Stimulated activated CD4-positive, alpha-beta T cell treated with anti-CD3 and anti-CD28 coated beads, Interleukin-2, amount 100 ng/mL, for 24 hours (primary cell): ENCODE measurements at regions not wholly inside any gene's neighbourhood (a gene's known extent, or its start where the extent isn't known, plus 50 kb on each side); places are given as distances from the start of the nearest gene placed in this dataset.
"Not testable (repeated sequence)": the region's sequence is repeated elsewhere in the genome, so short reads cannot be mapped to it uniquely, and the experiment has no call there.

Source experiments
- DNase-seq, 2 donors: peaks; one replicate each; pipeline ENCODE4 v3.0.0-alpha.2; 2020

GRCh38 chr6:86456821-86457220 lies 480.5 kb upstream of the HTR1E start:
- no peak for DNase-seq

- no peak for DNase-seq
Observed at GRCh38 chr6:86453232-86453631, 484.1 kb upstream of the HTR1E start.

DNA sequence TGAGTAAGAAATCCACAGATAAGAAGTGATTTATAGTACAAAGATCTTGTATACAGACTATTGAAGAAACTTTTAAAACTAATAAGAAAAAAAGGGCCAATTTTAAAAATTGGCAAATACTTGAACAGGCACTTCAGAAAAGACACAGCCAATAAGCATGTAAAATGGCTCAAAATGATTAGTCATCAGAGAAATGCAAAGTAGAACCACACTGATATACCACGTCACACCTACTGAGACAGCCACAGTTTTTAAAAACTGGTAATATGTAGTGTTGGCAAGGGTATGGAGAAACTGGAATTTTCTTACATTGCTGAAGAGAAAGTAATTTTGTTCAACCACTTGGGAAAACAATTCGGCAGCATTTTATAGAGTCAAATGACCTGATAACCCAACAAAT lies 488.9 kb upstream of the HTR1E start:
- no peak for DNase-seq

GRCh38 chr6:86440608-86441007 lies 496.7 kb upstream of the HTR1E start:
- no peak for DNase-seq

GRCh38 chr6:86423571-86423970 lies 513.8 kb upstream of the HTR1E start:
- no peak for DNase-seq

GRCh38 chr6:86412057-86412456 lies 525.3 kb upstream of the HTR1E start:
- DNase-seq: no peak

DNA sequence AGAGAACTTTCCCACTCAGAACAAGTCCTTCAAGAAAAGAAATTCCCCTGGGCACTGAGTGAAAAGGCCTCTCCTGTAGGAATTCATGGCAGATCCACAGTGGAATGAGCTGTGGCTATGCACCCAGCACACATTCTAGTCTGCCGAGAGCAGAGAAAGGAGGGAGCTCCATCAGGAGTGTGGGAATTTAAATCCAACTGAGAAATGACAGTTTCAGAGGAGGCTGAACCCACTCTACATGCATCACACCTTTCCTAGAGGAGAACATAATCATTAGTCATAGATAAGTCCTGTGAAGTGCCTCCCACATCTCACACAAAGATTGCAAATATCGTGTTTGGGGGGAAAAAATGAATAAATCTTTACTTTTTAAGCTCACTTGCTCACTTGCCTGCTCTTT lies 530.2 kb upstream of the HTR1E start:
- DNase-seq: no peak

DNA sequence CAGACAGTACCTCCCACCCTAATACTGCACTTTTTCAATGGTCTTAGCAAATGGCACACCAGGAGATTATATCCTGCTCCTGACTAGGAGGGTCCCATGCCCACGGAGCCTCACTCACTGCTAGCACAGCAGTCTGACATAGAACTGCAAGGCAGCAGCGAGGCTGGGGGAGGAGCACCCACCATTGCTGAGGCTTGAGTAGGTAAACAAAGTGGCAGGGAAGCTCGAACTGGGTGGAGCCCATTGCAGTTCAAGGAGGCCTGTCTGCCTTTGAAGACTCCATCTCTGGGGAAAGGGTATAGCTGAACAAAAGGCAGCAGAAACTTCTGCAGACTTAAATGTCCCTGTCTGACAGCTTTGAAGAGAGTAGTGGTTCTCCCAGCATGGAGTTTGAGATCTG lies 544.5 kb upstream of the HTR1E start:
- not testable (repeated sequence) for DNase-seq

GRCh38 chr6:86380571-86381125 lies 556.7 kb upstream of the HTR1E start:
- DNase-seq: no peak

- no peak for DNase-seq
Observed at GRCh38 chr6:86357877-86358276, 579.5 kb upstream of the HTR1E start.

DNA sequence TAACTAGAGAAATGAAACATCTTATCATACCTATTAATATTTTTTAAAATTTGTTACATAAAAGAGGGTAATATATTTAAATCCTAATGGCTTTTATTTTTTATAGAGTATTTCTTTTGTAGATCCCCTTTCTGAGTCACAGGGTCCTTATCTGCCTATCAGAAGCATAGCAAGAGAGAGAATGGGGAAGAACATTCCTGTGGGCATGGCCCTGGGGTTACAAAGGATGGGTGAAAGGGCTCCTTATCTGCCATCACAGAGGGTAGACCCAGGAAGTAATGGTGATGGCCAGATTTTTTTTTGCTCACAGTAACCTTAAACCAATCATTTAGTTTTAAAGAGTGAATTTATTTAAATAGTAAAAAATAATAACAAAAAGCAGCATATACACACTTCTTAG lies 582.1 kb upstream of the HTR1E start:
- no peak for DNase-seq

- DNase-seq: no peak
Observed at GRCh38 chr6:86331919-86332318, 605.4 kb upstream of the HTR1E start.

DNA sequence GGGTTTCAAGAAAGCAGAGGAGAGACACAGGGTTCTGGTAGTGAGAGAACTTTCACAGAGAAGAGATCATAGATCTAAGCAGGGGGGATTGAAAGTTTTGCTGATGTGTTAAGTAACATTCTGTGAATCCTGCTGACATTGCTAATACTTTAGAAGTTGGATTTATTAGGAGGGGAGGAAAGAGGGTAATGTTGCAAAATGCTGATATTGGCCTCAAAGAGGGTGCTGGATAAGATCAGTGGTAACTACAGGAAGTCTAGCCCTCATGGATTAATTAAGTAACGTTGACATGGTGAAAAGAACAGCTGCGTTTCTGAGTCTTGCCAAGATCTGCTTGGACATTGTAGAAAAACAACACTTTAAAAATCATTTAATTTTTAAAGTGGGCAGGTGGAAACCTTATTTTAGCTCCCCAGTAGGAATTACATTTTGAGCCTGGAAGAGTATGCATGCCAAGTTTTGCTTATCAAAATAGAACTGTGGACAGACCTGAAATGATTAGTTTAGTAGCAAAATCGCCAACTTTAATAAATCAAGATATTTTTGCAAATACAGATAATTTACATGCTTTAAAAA lies 606.0 kb upstream of the HTR1E start:
- DNase-seq: no peak

DNA sequence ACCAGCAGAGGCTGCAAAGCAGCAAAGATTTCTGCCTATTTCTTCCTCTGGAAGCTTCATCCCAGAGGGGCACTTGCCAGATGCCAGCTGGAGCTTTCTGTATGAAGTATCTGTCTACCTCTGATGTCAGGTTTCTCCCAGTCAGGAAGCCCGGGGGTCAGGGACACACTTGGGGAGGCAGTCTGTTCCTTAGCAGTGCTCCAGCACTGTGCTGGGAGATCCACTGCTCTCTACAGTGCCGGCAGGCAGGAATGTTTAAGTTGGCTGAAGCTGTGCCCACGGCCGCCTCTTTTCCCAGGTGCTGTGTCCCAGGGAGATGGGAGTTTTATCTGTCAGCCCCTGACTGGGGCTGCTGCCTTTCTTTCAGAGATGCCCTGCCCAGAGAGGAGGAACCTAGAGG lies 631.1 kb upstream of the HTR1E start:
- DNase-seq: no peak

DNA sequence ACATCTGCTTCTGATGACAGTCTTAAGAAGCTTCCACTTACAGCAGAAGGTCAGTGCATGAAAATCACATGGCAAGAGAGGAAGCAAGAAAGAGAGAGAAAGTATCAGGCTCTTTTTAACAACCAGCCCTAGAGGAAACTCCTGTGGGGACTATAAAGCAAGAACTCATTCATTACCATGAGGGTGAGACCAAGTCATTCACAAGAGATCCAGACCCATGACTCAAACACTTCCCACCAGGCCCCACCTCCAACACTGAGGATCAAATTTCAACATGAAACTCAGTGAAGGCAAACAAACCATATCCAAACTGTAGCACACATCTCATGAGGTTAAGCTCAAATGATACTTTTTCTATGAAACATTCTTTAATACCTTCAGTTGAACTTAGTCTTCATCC lies 643.2 kb upstream of the SYNCRIP start:
- DNase-seq: no peak

DNA sequence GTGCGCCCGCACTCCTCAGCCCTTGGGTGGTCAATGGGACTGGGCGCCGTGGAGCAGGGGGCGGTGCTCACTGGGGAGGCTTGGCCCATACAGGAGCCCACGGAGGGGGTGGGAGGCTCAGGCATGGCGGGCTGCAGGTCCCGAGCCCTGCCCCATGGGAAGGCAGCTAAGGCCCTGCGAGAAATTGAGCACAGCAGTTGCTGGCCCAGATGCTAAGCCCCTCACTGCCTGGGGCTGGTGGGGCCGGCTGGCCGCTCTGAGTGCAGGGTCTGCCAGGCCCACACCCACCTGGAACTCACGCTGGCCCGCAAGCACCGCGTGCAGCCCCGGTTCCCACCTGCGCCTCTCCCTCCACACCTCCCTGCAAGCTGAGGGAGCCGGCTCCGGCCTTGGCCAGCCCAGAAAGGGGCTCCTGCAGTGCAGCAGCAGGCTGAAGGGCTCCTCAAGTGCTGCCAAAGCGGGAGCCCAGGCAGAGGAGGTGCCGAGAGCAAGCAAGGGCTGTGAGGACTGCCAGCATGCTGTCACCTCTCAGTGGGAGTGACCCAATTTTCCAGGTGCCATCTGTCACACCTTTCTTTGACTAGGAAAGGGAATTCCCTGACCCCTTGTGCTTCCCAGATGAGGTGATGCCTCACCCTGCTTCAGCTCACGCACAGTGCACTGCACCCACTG lies 642.3 kb upstream of the SYNCRIP start:
- not testable (repeated sequence) for DNase-seq

DNA sequence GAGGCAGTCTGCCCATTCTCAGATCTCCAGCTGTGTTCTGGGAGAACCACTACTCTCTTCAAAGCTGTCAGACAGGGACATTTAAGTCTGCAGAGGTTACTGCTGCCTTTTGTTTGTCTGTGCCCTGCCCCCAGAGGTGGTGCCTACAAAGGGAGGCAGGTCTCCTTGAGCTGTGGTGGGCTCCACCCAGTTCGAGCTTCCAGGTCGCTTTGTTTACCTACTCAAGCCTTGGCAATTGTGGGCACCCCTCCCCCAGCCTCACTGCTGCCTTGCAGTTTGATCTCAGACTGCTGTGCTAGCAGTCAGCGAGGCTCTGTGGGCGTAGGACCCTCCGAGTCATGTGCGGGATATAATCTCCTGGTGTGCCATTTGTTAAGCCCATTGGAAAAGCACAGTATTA lies 640.9 kb upstream of the SYNCRIP start:
- not testable (repeated sequence) for DNase-seq

DNA sequence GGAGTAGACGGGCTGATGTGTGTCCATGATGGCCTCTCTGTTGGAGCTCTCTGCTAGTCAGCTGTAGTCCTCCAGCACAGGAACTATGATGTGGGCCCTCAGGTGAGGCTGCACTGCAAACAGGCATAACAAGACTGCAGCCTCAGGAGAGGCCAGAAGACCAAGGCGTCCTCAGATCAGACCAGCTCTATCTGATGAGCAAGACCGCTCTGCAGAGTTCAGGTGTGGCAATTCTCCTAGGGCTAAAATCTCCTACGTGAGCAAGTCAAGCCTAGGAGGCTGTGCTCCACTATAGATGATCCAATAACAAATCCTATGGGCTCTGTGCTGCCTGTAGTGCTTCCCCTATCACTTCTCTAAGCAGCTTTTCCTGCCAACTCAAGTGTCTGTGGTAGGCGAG lies 633.4 kb upstream of the SYNCRIP start:
- no peak for DNase-seq

DNA sequence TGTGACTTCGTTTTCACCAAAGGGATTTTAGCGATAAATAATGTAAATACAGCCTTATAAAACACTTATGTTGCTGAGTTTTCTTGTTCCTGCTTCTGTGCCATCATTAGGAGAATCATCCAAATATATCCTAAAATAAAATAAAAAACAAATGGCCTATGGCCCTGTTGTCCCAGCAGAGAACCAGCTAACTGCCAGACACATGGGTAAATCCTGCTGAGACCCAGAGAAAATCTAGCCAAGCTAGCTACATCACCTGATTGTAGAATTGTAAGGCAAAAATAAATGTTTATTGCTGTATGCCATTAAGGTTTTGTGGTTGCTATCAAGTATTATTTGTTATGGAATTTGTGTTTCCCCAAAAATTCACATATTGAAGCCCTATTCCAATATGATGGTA lies 631.2 kb upstream of the SYNCRIP start:
- DNase-seq: no peak

- DNase-seq: no peak
Observed at GRCh38 chr6:86256615-86257187, 614.0 kb upstream of the SYNCRIP start.

DNA sequence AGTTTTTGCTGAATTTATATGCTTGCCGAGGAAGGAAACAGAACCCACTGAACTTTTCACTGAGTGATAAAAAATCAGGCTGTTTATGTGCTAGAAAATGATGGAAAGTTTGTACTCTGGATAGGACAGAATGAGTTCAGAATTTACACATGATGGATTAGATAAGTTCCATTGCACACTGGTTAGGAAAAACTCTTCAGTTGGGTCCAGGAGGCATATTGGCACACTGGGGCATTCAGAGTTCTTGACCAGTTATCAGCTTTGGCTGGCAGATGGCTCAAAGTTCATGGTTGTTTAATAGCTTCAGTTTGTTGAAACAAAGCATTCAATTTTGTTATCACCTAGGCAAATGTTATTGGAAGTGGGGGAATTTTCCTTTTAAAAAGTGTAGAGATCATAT lies 613.3 kb upstream of the SYNCRIP start:
- DNase-seq: no peak

DNA sequence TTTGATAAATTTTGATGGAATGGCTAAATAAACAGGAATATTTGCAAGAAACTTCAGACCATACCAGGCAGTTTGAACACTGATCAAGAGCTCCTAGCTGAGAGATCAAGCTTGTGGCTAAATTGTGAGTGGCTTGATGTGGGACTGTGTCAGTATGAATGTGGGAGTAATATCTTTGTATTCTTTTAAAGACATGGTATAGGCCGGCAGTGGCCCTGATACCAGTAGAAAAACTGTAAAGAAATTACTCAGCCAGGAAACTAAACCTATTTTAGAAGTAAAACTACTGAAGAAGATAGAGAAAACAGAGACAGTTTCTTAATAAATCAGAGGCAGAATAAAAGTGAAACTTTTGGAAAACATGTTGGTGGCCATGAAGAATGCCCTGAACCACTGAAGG lies 608.4 kb upstream of the SYNCRIP start:
- DNase-seq: no peak

DNA sequence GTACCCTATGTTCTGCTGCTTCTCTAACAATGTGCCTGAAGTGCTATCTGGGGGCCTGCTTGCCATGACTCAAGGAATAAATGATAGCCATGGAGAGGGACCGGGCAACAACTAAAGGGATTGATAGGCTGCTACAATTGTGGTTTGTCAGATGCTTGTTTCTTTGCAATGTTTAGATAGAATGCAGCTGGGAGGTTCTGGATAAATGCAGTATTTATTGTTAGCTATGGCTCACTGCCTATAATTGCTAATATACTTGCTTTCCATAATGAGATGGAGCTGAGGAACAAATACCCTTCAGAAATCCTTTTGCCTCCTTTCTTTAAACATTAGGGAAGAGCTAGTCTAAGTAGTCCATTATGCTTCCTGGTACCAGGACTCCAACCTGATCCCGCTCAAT lies 575.2 kb upstream of the SYNCRIP start:
- no peak for DNase-seq

GRCh38 chr6:86215323-86215722 lies 572.6 kb upstream of the SYNCRIP start:
- no peak for DNase-seq

GRCh38 chr6:86205980-86206379 lies 563.3 kb upstream of the SYNCRIP start:
- DNase-seq: no peak
